GM23338 (cell line): ENCODE measurements at regions not wholly inside any gene's neighbourhood (a gene's known extent, or its start where the extent isn't known, plus 50 kb on each side); places are given as distances from the start of the nearest gene placed in this dataset.

ENCODE experiments used
- ATAC-seq: fragments of 200-7000 bp; cut with Tn5 transposase; 3 replicates; pipeline ENCODE4 v1.9.1; 2020
- DNase-seq: peaks from one replicate; pipeline ENCODE4 v3.0.0-alpha.2; 2015; ENCODE audit warnings: low spot score
- H2AFZ ChIP-seq: fragments of 200-600 bp; sonication (generic); 2 replicates; pipeline ENCODE4 v1.8.0; 2016; ENCODE audit warnings: antibody characterized with exemption, mild to moderate bottlenecking, moderate library complexity
- H3F3A ChIP-seq: fragments of 200-600 bp; sonication (generic); replicated peaks from 2 replicates; pipeline ENCODE4 v1.8.0; 2017; ENCODE audit warnings: antibody characterized with exemption, mixed run types, low read depth
- H3K27ac ChIP-seq: fragments of 200-600 bp; sonication (generic); 2 replicates; pipeline ENCODE4 v1.6.1; 2016; ENCODE audit warnings: low read depth
- H3K27me3 ChIP-seq: fragments of 200-600 bp; sonication (generic); 2 replicates; pipeline ENCODE4 v1.8.0; 2016; ENCODE audit warnings: mild to moderate bottlenecking, mixed run types, moderate library complexity; ENCODE audit not compliant: insufficient read depth
- H3K36me3 ChIP-seq: fragments of 200-600 bp; sonication (generic); 2 replicates; pipeline ENCODE4 v1.8.0; 2016; ENCODE audit warnings: mild to moderate bottlenecking; ENCODE audit not compliant: insufficient read depth
- H3K4me1 ChIP-seq: fragments of 200-600 bp; sonication (generic); 2 replicates; pipeline ENCODE4 v1.8.0; 2016; ENCODE audit warnings: mild to moderate bottlenecking, moderate library complexity; ENCODE audit not compliant: insufficient read depth
- H3K4me2 ChIP-seq: fragments of 200-600 bp; sonication (generic); 2 replicates; pipeline ENCODE4 v1.7.1; 2017; ENCODE audit warnings: mixed run types
- H3K4me3 ChIP-seq: fragments of 200-600 bp; sonication (generic); 2 replicates; pipeline ENCODE4 v1.6.1; 2016; ENCODE audit warnings: mixed run types
- H3K79me2 ChIP-seq: fragments of 200-600 bp; sonication (generic); replicated peaks from 2 replicates; pipeline ENCODE4 v1.8.0; 2017; ENCODE audit warnings: mild to moderate bottlenecking; ENCODE audit not compliant: insufficient read depth
- H3K9me2 ChIP-seq: fragments of 200-600 bp; sonication (generic); 2 replicates; pipeline ENCODE4 v1.8.0; 2017; ENCODE audit not compliant: insufficient read depth
- H4K20me1 ChIP-seq: fragments of 200-600 bp; sonication (generic); replicated peaks from 2 replicates; pipeline ENCODE4 v1.8.0; 2017; ENCODE audit warnings: mild to moderate bottlenecking; ENCODE audit not compliant: insufficient read depth
- H3K27ac Mint-ChIP-seq: 2 replicates; pipeline ENCODE4 v1.8.0; 2020; ENCODE audit warnings: inconsistent platforms, mild to moderate bottlenecking, moderate library complexity, mixed read lengths
- H3K27me3 Mint-ChIP-seq: 3 replicates; pipeline ENCODE4 v1.8.0; 2022; ENCODE audit warnings: low read depth, mild to moderate bottlenecking, moderate library complexity, mixed read lengths, inconsistent platforms; ENCODE audit not compliant: insufficient read depth, poor library complexity
- H3K36me3 Mint-ChIP-seq: 3 replicates; pipeline ENCODE4 v1.8.0; 2021; ENCODE audit warnings: low read depth, mild to moderate bottlenecking, inconsistent platforms, moderate library complexity, mixed read lengths
- H3K4me1 Mint-ChIP-seq: 3 replicates; pipeline ENCODE4 v1.8.0; 2020; ENCODE audit warnings: mild to moderate bottlenecking, inconsistent platforms, mixed read lengths
- H3K4me3 Mint-ChIP-seq: 3 replicates; pipeline ENCODE4 v1.8.0; 2021; ENCODE audit warnings: moderate library complexity, mild to moderate bottlenecking, inconsistent platforms, mixed read lengths
- H3K9me3 Mint-ChIP-seq: 3 replicates; pipeline ENCODE4 v1.8.0; 2020; ENCODE audit warnings: moderate library complexity, mild to moderate bottlenecking, inconsistent platforms, mixed read lengths
- CTCF ChIP-seq, 2 experiments: fragments of 200-600 bp in 1 of 2; sonication (generic) in 1 of 2; conservative IDR thresholded peaks; 2 replicates each; pipeline versions ENCODE4 v1.5.1 to v1.6.1; 2016 to 2017; ENCODE audit warnings: antibody characterized with exemption in 2 of 2, low read depth in 2 of 2, mild to moderate bottlenecking in 2 of 2, moderate library complexity in 1 of 2
- ETS1 ChIP-seq: IDR thresholded peaks from 2 replicates; pipeline ENCODE4 v1.6.1; 2016; ENCODE audit warnings: antibody characterized with exemption
- EZH2 ChIP-seq: fragments of 200-600 bp; sonication (generic); IDR thresholded peaks from one replicate; pipeline ENCODE4 v1.8.0; 2017; ENCODE audit warnings: antibody characterized with exemption, mild to moderate bottlenecking, low read depth; ENCODE audit not compliant: unreplicated experiment
- EZH2phosphoT487 ChIP-seq: fragments of 200-600 bp; sonication (generic); IDR thresholded peaks from one replicate; pipeline ENCODE4 v1.8.1; 2018; ENCODE audit warnings: antibody characterized with exemption; ENCODE audit not compliant: unreplicated experiment
- JUNB ChIP-seq: IDR thresholded peaks from one replicate; pipeline ENCODE4 v1.6.1; 2016; ENCODE audit warnings: antibody characterized with exemption; ENCODE audit not compliant: unreplicated experiment
- NANOG ChIP-seq: IDR thresholded peaks from 2 replicates; pipeline ENCODE4 v1.6.1; 2016; ENCODE audit warnings: antibody characterized with exemption, borderline replicate concordance
- POLR2AphosphoS5 ChIP-seq: IDR thresholded peaks from 2 replicates; pipeline ENCODE4 v1.6.1; 2016; ENCODE audit warnings: antibody characterized with exemption, low read depth
- REST ChIP-seq: IDR thresholded peaks from one replicate; pipeline ENCODE4 v1.6.1; 2018; ENCODE audit warnings: antibody characterized with exemption; ENCODE audit not compliant: unreplicated experiment
- STAT1 ChIP-seq: IDR thresholded peaks from one replicate; pipeline ENCODE4 v1.6.1; 2016; ENCODE audit warnings: antibody characterized with exemption; ENCODE audit not compliant: unreplicated experiment
- ZNF331 ChIP-seq: fragments of 250-450 bp; sonication (Bioruptor Pico); IDR thresholded peaks from 2 replicates; pipeline ENCODE4 v1.5.0; 2020; ENCODE audit warnings: low read depth, mild to moderate bottlenecking, moderate library complexity

GRCh38 chr1:219058891-219059820, 114.5 kb upstream of the LYPLAL1 start:
- Histone ChIP-seq H3K27me3 (no peaks in the 10 kb centered on the region), H3F3A (no peaks in the 10 kb centered on the region), H4K20me1 (no peaks in the 10 kb centered on the region), H3K79me2 (no peaks in the 10 kb centered on the region), H2AFZ (no peak overlapping the region), H3K4me2 (no peak overlapping the region), H3K4me1 (no peaks in the 10 kb centered on the region), H3K4me3 (no peak overlapping the region), H3K9me2 (no peaks in the 10 kb centered on the region), H3K27ac (no peak overlapping the region), H3K36me3 (no peaks in the 10 kb centered on the region)
- Mint-ChIP-seq H3K4me1 (no peaks in the 10 kb centered on the region), H3K27me3 (no peaks in the 10 kb centered on the region), H3K36me3 (no peaks in the 10 kb centered on the region), H3K4me3 (no peak overlapping the region), H3K27ac (no peak overlapping the region), H3K9me3 (no peaks in the 10 kb centered on the region)
- ATAC-seq (no peak), DNase-seq (no peak)
- TF ChIP-seq CTCF (conservative IDR thresholded peaks at IDR 0.05; ENCODE audit: low read depth in 2 of 2) (no peak), JUNB (no peak), NANOG (no peak), EZH2phosphoT487 (no peak), REST (no peak), POLR2AphosphoS5 (no peak)

GRCh38 chr1:219060798-219061197, 112.9 kb upstream of the LYPLAL1 start:
- no peaks in the 10 kb centered on the region for H3K27me3 ChIP-seq
- no peaks in the 10 kb centered on the region for H3F3A ChIP-seq
- no peak overlapping the region for H3K27ac ChIP-seq
- Mint-ChIP-seq H3K36me3 (no peaks in the 10 kb centered on the region), H3K9me3 (no peaks in the 10 kb centered on the region), H3K4me3 (no peak overlapping the region), H3K4me1 (no peaks in the 10 kb centered on the region), H3K27ac (no peak overlapping the region), H3K27me3 (no peaks in the 10 kb centered on the region)
- H3K4me1 ChIP-seq: no peaks in the 10 kb centered on the region
- ATAC-seq (no peak), DNase-seq (no peak)
- H4K20me1 ChIP-seq: no peaks in the 10 kb centered on the region
- no peak overlapping the region for H3K4me2 ChIP-seq
- H3K79me2 ChIP-seq: no peaks in the 10 kb centered on the region
- no peak overlapping the region for H2AFZ ChIP-seq
- no peaks in the 10 kb centered on the region for H3K9me2 ChIP-seq
- no peak overlapping the region for H3K4me3 ChIP-seq
- no peaks in the 10 kb centered on the region for H3K36me3 ChIP-seq
- TF ChIP-seq ETS1: no peak
- TF ChIP-seq STAT1: no peak
- TF ChIP-seq REST: no peak
- no peak for TF ChIP-seq ZNF331 (CRISPR knock-in tag)
- no peak for TF ChIP-seq POLR2AphosphoS5
- no peak for TF ChIP-seq EZH2
- no peak for TF ChIP-seq NANOG
- no peak for TF ChIP-seq CTCF (conservative IDR thresholded peaks at IDR 0.05; ENCODE audit: low read depth in 2 of 2)
- no peak for TF ChIP-seq EZH2phosphoT487
